ENCODE measurements at regions not wholly inside any gene's neighbourhood (a gene's known extent, or its start where the extent isn't known, plus 50 kb on each side); places are given as distances from the start of the nearest gene placed in this dataset. TPM values are rescaled to one million over a fixed set of nuclear protein-coding genes. Genes with fewer than 3 reads are reported as not detected.

DNA sequence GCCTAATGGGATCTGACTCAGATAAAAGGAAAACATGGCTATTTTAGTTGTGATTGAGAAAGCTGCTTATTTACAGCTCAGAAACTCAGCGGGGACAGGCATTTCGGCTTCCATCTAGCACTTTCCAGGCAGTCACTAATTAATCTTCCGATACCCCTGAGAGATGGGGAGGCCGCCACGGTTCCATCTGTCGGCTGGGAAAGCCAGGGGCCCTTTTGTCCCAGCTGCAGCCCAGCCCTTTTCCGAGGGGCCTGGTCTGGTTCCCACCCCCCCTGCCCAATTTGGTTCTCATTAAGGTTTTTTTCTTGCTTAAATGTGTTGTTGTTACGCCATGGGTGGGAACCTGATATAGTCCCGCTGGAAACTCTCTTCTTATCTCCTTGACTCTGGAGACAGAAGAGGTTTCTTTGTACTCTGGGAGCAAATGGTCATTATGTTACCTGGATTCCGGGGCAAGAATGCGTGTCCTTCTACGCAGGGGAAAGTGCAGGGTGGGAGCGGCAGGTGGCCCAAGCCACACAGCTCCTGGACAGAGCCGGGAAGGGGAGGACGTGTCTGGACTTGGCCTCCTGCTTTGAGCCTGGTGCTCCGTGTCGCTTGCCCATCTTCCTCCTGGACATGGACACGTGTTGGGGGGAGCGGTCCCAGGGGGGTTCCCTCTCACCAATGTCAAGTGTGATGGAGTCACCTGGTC lies 50.9 kb upstream of the GSE1 start:
- H3K4me3 Mint-ChIP-seq: no peak overlapping the region
- no peaks in the 10 kb centered on the region for H3K36me3 Mint-ChIP-seq (ENCODE audit: low read depth)
- H3K27me3 Mint-ChIP-seq (ENCODE audit: insufficient read depth): no peaks in the 10 kb centered on the region; the same call in 1 of the 2 replicates
- TF ChIP-seq CTCF (IDR thresholded peaks at IDR 0.05): no peak
- H3K27ac Mint-ChIP-seq: no peak overlapping the region; the same call in 1 of the 2 replicates
- H3K9me3 Mint-ChIP-seq: no peaks in the 10 kb centered on the region
- no peak for DNase-seq
- H3K4me1 Mint-ChIP-seq (ENCODE audit: low read depth): peaks cover 43% of the 10 kb centered on the region

DNA sequence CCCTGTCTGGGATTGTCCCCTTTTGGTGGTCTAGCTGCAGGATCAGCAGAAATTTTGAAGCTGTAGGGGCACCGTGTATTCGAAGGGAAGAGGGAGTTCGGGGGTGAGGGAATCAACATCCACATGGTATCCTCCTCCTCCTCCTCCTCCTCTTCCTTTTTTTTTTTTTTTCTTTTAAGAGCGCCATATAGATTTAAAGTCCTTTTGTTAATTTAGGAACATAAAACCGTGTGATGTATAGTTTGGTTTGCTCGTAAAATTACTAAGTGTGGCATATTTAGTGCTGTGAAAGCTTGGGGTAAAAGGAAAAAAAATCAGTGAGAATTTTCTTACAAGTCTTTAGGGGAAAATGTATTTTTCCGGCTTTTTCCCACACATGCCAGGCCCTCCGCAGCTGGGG lies 50.1 kb upstream of the GSE1 start:
- no peak for DNase-seq
- H3K4me1 Mint-ChIP-seq (ENCODE audit: low read depth): peaks cover 35% of the 10 kb centered on the region
- no peak for TF ChIP-seq CTCF (IDR thresholded peaks at IDR 0.05)
- H3K9me3 Mint-ChIP-seq: no peaks in the 10 kb centered on the region
- no peaks in the 10 kb centered on the region; the same call in 1 of the 2 replicates for H3K27me3 Mint-ChIP-seq (ENCODE audit: insufficient read depth)
- H3K36me3 Mint-ChIP-seq (ENCODE audit: low read depth): no peaks in the 10 kb centered on the region
- peak overlapping the region; percentile 9; the same call in 1 of the 2 replicates for H3K27ac Mint-ChIP-seq
- no peak overlapping the region for H3K4me3 Mint-ChIP-seq

Small RNAs in the stretch of these regions (microRNA-seq; reads per million reads assigned to microRNA genes)
- not detected for gene MIR5093
